GM19452 (cell line): ENCODE measurements at regions not wholly inside any gene's neighbourhood (a gene's known extent, or its start where the extent isn't known, plus 50 kb on each side); places are given as distances from the start of the nearest gene placed in this dataset.
"Not testable (repeated sequence)": the region's sequence is repeated elsewhere in the genome, so short reads cannot be mapped to it uniquely, and the experiment has no call there.

ENCODE experiments used
- ATAC-seq: cut with Tn5 transposase; IDR thresholded peaks from one replicate; pipeline ENCODE4 v1.9.1; 2021; ENCODE audit not compliant: unreplicated experiment

DNA sequence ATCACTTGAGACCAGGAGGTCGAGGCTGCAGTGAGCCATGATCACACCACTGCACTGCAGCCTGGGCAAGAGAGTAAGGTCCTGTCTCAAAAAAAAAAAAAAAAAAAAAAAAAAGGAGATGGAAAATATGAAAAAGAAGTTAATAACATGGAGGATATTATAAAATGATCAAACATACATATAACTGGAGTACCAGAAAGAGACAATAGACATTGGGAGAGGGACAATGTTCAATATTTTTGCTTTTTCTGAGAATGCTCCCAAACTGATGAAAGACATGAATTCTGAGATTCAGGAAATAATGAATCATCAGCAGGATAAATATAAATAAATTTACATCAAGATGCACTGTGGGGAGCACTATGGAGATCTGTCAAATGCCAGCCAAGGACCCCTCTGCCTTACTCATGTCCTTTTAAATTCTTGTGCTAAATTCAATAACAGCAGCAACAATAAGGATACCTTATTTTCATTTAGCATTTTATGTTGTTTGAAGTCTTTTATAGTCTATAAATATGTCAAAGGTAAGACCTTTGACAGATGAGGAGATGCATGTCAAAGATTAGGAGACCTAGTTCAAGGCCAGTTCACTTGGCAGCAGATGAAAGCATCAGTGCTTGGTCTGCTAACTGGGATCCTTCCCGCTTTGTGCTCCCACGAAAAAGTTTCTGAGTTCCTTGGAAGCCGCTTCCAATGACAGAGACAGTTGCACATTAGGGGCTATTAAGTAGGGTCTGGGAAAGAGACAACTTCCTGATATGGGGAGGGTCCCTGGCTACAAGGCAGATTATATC is 97.7 kb downstream of the TLR5 start:
- ATAC-seq = no peak

DNA sequence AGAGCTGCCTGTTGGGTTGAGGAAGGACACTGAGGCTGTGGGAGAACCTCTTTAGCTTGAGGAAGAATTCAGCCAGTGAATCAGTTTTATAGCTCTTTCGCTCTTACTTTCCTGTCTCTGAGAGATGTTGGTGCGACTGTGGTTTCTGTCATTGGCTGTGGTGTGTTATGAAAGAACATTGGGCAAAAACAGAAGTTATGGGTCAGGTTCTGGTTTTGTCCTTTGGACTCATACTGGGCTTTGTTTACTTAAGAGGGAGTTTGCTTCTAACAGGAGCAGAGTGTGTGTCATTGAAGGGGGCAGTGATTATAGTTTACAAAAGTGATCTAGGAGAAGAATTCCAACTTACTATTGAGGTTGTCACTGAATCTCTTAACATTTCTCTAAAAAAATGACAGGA is 97.0 kb downstream of the TLR5 start:
- no peak for ATAC-seq

DNA sequence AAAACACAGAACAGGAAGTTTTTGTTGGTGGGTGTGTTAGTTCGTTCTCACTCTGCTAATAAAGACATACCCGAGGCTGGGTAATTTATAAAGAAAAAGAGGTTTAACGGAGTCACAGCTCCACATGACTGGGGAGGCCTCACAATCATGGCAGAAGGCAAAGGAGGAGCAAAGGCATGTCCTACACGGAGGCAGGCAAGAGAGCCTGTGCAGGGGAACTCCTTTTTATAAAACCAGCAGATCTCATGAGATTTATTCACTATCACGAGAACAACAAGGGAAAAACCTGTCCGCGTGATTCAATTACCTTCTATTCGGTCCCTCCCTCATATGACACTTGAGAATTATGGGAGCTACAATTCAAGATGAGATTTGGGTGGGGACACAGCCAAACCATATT is 96.6 kb downstream of the TLR5 start:
- ATAC-seq = not testable (repeated sequence)

DNA sequence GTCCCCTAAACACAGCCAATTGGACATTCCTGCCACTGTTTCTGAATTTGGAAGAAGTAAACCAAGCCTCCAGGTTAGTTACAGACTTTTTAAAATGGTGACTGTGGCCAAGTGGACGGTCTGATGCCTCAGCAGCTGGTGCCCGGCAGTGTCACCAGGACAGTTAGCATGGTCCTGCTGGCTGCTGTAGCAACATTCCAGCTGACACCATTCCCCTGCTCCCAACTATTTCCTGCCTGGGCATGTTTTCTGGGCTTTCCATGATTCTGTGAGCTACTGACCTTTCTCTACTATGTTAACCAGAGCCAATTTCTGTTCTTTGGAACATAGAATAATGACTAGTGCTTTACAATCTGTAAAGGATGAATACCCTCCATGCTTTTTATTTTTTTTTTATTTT is 95.0 kb downstream of the TLR5 start:
- no peak for ATAC-seq

DNA sequence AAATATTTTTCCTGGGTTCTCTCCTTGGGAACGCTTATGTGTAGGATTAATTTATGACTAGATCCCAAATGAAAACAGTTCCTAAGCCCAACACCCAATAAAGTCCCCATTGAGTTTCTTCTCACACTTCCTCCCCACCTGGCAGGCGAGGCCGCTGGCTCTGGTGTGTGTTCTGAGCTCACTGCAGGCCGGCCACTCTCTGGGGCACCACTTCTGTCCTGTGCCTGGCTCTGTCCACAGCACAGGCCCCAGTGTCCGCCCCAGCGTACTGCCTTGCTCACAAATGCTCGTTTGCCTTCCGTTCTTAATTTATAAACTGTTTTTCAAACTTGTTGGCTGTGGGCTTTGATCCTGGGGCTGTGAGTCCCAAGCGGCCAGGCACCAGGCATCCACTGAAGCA is 90.6 kb downstream of the TLR5 start:
- no peak for ATAC-seq

DNA sequence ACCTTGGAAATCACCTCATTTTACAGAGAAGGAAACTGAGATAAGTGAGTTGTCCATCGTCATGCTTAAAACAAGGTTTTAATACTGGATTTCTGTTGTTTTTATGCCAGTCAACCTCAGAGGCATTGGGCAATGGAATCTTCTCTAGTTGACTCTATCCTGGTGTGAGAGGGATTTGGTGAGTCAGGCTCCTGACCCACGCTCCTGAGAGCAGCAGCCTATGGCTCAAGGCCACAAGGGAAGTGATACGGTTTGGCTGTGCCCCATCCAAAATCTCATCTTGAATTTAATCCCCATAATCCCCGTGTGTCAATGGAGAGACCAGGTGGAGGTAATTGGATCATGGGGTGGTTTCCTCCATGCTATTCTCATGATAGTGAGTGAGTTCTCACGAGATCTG is 90.1 kb downstream of the TLR5 start:
- no peak for ATAC-seq

DNA sequence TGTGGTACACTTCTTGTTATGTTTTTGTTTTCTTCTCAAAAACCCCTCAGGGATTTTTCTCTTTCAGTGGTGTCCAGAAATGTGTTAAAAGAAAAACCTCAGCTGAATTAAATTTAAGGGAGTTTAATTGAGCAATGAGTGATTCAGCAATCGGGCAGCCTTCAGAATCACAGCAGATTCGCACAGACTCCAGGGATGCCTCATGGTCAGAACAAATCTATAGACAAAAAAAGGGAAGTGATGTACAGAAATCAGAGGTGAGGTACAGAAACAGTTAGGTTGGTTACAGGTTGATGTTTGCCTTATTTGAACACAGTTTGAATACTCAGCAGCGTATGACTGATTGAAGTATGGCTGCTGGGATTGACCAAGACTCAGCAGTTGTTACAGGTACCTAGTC is 86.2 kb downstream of the TLR5 start:
- ATAC-seq = no peak

DNA sequence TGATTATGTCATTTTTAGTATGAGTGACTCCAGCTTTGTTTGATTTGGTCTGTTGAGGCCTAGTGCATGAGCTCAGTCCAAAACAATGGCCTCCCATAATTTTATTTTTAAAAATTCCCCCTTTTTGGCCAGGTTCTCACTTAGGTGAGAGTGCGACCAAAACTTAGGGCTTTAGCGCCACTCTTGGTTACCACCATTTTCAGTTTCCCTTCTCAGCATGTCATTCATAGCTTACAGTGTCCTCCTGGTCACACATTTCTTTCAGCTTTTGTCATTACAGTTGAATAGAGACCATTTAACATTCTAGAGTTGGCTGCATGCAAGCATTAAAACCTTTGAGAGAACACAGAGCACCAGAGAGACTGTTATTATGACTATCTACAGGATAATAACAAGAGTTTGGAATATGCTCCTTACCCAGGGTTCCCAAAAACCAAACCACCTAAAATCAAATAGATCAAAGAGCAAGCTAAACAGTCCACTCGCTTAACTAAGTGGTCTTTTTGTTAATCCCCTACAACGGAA is 85.4 kb downstream of the TLR5 start:
- ATAC-seq = no peak
